SK-N-MC (cell line): ENCODE measurements at regions not wholly inside any gene's neighbourhood (a gene's known extent, or its start where the extent isn't known, plus 50 kb on each side); places are given as distances from the start of the nearest gene placed in this dataset.
"Not testable (repeated sequence)": the region's sequence is repeated elsewhere in the genome, so short reads cannot be mapped to it uniquely, and the experiment has no call there.

ENCODE experiments used
- DNase-seq: peaks from one replicate; pipeline ENCODE4 v3.0.0-alpha.2; 2011; ENCODE audit warnings: low read depth, low spot score
- H3K27ac ChIP-seq: fragments of 200-600 bp; sonication (generic); 2 replicates; pipeline ENCODE4 v1.5.1; 2016; ENCODE audit warnings: mixed run types
- H3K36me3 ChIP-seq: fragments of 200-600 bp; sonication (generic); 2 replicates; pipeline ENCODE4 v1.6.1; 2017; ENCODE audit warnings: antibody characterized with exemption, low read length, mixed read lengths; ENCODE audit not compliant: insufficient read depth
- H3K4me3 ChIP-seq: fragments of 200-600 bp; sonication (generic); 2 replicates; pipeline ENCODE4 v1.5.1; 2016
- H3K9ac ChIP-seq: fragments of 200-600 bp; sonication (generic); 2 replicates; pipeline ENCODE4 v1.8.0; 2017; ENCODE audit warnings: mixed run types, mixed read lengths; ENCODE audit not compliant: insufficient read length
- H3K9me3 ChIP-seq: fragments of 200-600 bp; sonication (generic); 2 replicates; pipeline ENCODE4 v1.6.1; 2017; ENCODE audit warnings: low read depth, mild to moderate bottlenecking, antibody characterized with exemption, low read length, moderate library complexity, mixed read lengths
- EZH2 ChIP-seq: fragments of 200-600 bp; sonication (generic); IDR thresholded peaks from one replicate; pipeline ENCODE4 v1.6.1; 2017; ENCODE audit warnings: antibody characterized with exemption
- FOXP2 ChIP-seq: optimal IDR thresholded peaks from 2 replicates; pipeline ENCODE3; 2011; ENCODE audit warnings: mild to moderate bottlenecking, moderate library complexity; ENCODE audit not compliant: insufficient read depth; ENCODE audit errors: extremely low read length, control extremely low read depth
- POLR2AphosphoS5 ChIP-seq: IDR thresholded peaks from 2 replicates; pipeline ENCODE4 v1.6.1; 2012; ENCODE audit warnings: mild to moderate bottlenecking, low read depth, low read length, borderline replicate concordance

DNA sequence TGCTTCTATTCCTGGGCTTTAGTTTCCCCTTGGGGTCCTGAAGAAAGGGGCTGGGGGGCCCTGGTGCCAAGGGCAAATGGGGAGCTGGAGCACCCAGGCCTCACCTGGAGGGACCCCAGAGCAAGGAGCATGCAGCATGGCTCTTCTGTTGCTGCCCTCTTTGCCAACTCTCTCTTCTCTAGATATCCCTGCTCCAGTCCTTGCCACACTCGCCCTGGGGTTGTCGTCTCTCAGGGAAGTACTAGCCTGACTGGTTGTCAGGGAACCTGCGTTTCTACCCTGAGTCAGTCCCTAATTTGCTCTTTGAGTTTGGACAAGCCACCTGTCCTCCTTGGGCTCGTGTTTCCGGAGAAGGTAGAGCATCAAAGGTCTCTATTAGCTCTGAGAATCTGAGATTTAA lies 63.7 kb upstream of the UBE2Q2 start:
- Histone ChIP-seq H3K9ac (no peak overlapping the region), H3K36me3 (no peaks in the 10 kb centered on the region), H3K27ac (no peak overlapping the region), H3K4me3 (no peak overlapping the region), H3K9me3 (no peaks in the 10 kb centered on the region)
- DNase-seq, result no peak
- no peak for TF ChIP-seq FOXP2
- no peak for TF ChIP-seq POLR2AphosphoS5
- no peak for TF ChIP-seq EZH2

DNA sequence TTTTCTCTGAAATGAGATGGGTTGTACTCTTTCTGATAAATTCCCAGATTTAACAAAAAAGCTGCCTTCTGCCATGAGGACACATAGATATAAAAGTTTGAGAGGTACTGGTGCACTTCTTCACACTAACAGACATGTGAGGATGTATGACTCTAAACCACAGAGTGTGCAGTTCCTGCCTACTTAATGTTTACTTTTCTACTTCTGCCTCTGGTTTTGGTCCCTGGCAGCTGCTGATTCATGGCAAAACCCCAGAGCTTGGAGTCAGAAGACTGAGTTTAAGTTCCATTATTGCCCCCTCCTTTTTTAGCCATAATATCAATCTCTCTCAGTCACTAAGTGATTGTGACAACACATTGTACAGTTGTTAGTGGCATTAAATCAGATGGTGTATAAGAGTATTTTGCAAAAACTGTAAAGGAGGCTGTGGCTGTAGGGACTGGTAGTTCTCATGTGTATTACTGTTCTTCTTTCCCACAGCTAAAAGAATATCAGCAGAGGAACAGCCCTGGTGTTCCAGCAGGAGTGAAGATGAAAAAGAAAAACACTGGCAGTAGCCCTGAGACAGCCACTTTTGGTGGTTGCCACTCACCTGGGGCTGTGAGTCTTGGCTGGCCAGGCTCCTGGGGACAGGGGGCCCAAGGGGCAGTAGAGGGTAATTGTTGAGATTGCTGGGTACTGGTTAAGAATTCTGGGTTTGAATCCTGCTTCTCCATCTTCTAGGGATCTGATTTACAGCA lies 64.4 kb upstream of the CSPG4 start:
- not testable (repeated sequence) for H3K36me3 ChIP-seq, H3K9ac ChIP-seq, H3K4me3 ChIP-seq, H3K9me3 ChIP-seq, DNase-seq, H3K27ac ChIP-seq

DNA sequence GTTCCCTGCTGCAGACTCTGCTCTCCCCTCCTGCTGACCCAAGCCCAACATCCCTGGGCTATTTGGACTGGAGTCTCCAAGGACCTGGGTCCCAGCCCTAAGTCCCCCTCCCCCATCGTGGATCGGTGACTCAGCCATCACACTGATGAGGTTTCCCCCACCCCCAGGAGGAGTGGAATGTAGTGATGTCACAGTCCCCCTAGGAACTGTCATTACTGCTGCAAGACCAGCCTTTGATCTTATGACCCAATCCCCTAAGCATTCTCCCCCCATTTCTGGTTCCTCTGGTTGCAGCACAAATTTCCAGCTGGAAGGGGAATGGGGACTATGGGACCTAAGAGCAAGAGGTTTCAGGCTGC lies 63.4 kb upstream of the CSPG4 start:
- DNase-seq, result no peak
- TF ChIP-seq EZH2, result no peak
- no peak for TF ChIP-seq FOXP2
- TF ChIP-seq POLR2AphosphoS5, result no peak
- Histone ChIP-seq H3K27ac (no peak overlapping the region), H3K9ac (no peak overlapping the region), H3K4me3 (no peak overlapping the region), H3K9me3 (no peaks in the 10 kb centered on the region), H3K36me3 (no peaks in the 10 kb centered on the region)

DNA sequence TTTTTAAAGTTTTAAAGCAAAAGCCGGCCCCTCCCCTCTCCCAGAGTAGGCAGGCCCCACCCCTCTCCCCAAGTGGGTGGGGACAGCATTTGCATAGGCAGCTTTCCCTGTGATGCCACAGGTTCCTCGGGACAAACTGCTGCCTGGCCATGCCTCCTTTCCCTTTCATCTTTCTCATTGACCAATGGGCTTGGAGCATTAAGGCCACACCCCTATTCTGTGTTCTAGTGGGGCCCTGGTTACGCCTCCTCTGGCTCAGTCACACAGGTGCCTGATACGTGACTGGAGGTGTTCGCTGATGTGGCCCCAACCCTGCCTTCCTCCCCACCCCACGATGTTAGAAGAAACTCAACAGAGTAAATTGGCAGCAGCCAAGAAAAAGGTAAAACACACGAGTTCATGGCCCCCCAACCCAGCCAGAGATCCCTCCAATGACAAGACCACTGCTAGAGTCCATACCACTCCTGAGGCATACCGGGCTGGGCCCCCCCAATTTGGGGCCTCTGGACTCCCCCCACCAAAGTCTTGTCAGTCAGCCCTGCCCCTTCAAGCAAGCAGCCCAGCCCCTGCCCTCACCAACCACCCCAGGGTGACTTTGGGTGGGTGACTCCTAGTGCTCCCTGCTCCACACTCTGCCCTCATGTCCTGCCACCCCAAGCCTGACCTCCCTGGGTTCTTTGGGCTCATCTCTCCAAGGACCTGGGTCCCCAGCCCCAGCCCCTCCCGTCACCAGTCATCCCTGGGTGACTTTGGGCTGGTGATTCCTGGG lies 62.8 kb upstream of the CSPG4 start:
- no peak overlapping the region for H3K4me3 ChIP-seq
- H3K36me3 ChIP-seq, result no peaks in the 10 kb centered on the region
- no peak for TF ChIP-seq FOXP2
- no peak for TF ChIP-seq EZH2
- TF ChIP-seq POLR2AphosphoS5, result no peak
- no peak overlapping the region for H3K9ac ChIP-seq
- H3K27ac ChIP-seq, result no peak overlapping the region
- no peak for DNase-seq
- no peaks in the 10 kb centered on the region for H3K9me3 ChIP-seq

DNA sequence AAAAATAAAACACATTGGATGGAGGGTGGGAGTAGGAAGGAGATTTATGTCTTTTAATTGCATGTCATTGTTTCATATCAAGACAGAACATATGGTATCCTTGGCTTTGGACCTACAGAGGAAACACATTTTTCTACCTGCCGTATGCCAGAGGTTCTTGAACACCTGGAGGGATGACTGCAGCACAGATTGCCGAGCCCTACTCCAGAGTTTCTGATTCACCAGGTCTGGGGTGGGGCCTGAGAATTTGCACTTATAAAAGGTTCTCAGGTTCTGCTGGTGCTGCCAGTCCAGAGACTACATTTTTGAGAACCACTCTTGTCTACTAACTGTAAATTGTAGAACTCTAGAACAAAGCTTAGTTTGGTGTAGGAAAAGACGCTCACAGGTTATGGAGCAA lies 61.3 kb upstream of the CSPG4 start:
- not testable (repeated sequence) for H3K4me3 ChIP-seq, DNase-seq, H3K36me3 ChIP-seq, H3K9me3 ChIP-seq, H3K9ac ChIP-seq, H3K27ac ChIP-seq

DNA sequence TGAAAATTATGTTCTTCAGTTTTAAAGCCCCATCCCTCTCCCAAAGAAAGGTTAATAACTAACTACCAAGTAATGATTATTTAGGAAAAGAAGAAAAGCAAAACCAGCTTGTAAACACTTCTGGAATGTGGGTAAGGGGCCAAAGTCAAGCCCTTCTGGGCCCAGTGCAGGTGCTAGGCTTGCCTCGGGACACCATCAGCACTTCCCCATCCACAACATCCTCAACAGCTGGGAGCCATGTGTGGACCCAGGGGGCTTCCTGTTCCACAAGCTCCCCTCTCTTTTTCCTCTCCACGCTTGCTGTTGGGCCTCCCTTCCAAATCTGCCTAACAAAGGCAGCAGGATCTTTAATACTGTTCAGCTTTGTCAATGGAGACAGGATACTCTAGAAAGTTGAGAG lies 58.4 kb upstream of the CSPG4 start:
- H3K27ac ChIP-seq, result peak overlapping the region; percentile 57
- not testable (repeated sequence) for DNase-seq, H3K36me3 ChIP-seq, H3K9me3 ChIP-seq, H3K9ac ChIP-seq
- H3K4me3 ChIP-seq, result 0 out of 2 replicates have a peak overlapping the region, but pooled peaks have one; percentile 30

DNA sequence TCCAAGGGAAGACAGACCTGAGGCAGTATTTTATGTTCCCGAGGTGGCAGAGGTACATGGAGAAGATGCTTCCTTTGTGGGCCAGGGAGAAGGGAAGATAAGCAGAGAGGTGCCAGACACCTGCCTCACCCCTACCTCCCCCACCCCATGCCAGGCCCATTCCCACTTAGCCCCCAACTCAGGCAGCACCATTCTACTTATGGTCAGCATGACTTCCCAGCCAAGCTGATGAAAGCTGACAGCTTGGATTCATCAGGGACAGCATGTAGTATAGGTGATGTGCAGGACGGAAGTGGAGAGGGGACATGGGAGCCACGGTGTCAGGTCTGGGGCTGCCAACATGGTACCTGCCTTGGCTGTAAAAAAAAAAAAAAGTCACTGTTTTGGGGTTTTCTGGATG lies 57.5 kb upstream of the CSPG4 start:
- no peaks in the 10 kb centered on the region for H3K9me3 ChIP-seq
- H3K9ac ChIP-seq, result no peak overlapping the region
- H3K4me3 ChIP-seq, result no peak overlapping the region
- TF ChIP-seq FOXP2, result no peak
- no peak for TF ChIP-seq POLR2AphosphoS5
- no peak for TF ChIP-seq EZH2
- no peaks in the 10 kb centered on the region for H3K36me3 ChIP-seq
- no peak for DNase-seq
- H3K27ac ChIP-seq, result no peak overlapping the region

DNA sequence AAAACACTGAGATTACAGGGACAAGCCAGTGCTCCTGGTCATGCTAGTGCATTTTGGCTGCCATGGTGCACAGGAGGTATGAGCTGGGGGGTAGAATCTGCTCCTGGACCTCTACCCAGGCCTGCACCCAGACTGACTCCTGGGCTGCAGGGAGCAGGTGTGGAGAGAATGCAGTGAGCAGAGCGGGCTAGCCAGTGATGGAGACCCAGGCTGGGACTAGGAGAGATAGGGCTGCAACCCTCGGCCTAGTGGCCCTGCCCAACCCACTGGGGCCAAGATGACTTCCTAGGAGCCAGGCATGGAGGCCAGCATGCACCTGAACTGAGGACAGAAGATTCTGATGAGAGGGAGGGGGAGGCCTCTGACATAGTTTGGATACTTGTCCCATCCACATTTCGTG lies 55.9 kb upstream of the CSPG4 start:
- H3K27ac ChIP-seq, H3K9ac ChIP-seq, H3K4me3 ChIP-seq, DNase-seq, H3K36me3 ChIP-seq, H3K9me3 ChIP-seq: not testable (repeated sequence)

DNA sequence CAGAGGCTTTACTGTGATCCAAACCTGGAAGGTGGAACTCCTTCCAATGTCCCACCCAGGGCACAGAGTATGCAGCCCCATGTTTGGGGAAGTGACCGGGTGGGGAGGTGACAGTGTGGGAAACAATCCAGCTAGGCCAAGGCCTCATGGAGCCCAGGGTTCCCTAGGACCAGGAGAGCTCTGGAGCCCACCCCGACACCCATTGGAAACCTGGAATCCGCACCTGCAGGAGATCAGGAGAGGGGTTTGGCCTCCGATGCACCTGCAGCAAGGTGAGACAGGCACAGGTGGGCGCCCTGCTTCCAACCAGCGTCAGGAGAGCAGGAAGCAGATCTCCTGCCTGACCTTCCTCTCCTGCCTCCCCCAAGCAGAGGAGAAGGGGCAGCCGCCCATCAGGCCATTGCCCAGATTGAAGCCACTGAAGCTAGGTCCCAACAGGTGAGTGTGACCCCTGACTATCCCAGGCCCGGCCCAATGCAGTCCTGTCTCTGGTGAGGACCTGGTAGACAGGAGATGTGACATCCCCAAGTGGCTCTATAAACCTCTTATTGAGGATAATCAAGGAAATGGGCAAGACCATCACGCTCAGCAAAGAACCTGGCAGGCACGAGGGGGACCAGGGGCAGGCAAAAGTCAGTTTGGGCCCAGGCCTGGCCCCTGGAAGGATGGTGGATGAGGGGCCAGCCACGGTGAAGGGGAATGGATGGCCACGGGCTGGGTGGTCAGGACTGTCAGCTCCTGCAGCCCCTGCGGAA lies 53.1 kb upstream of the CSPG4 start:
- H3K9me3 ChIP-seq, H3K27ac ChIP-seq, H3K9ac ChIP-seq, H3K4me3 ChIP-seq, DNase-seq, H3K36me3 ChIP-seq: not testable (repeated sequence)

DNA sequence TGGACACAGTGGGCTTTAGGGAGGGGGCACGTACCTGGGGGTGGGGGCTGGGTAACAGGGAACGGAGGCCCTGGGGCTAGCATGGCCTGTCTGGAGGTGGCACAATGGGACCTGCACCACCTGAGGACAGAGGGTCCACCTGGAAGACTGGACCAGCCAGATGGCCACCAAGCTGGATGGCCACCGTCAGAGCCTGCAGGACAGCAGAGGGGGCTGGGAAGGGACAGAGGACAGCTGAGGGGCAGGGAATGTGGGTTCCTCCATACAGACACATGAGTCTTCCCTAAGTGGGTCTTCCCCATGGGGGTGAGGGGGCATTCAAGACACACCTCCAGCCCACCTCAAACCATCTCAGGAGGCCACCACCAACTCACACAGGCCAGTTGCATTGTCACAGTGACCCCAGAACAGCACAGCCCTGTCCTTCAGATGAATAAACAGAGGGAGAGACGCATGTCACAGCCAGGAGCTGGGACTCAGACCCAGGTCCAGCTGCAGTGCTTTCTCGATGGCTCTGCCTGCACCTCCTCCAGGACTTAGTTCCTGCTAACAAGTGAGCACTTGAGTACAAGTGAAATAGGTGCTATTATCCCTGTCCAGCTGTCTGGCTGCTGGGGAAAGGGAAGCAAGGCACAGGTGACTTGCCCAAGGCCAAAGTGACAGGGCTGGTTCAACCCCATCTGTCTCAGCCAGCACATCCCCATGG lies 52.4 kb upstream of the CSPG4 start:
- H3K36me3 ChIP-seq, H3K27ac ChIP-seq, DNase-seq, H3K9me3 ChIP-seq, H3K4me3 ChIP-seq, H3K9ac ChIP-seq: not testable (repeated sequence)

DNA sequence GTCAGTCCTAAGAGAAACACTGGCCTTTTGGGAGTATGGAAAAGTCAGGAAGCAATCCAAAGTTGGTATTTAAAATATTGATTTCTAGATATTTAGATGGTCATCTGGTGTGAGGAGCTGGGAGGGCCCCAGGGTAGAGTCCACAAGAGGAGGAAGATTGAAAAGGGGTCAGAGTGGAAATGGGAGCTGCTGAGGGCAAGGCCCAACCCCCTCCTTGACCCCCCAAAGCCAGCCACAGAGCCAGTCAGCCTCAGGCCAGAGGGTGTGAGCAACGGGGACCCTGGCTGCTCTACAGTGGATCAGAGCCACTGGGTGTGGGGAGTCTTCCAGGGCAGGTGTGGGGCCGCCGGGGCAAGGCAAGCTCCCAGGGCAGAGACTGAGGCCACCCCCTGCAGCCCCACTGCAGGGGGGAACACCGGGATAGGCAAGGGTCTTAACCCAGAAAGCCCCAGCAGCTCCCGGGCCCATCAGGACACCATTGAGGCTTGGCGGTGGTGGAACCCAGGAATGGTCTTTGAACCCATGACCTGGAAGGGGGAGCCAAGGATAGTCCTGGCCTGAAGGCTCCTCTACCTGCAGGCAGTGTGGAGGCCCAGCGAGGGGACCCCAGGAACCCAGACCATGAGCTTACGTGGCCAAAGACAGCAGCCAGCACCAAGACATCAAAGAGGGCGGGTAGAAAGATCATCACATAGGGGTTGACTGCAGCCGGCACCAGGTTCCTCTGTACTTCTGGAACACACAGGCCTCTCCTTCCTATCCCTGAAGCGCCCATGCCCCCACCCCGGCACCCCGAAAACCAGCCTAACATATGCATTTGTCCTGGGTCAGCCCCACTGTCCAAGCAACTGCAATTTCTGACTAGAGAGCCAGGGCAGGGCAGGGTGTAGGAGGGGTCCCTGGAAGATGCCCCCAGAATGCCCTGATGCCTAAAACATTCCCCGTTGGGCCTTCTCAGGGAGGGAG lies 51.3 kb upstream of the CSPG4 start:
- not testable (repeated sequence) for H3K9ac ChIP-seq, H3K27ac ChIP-seq, H3K4me3 ChIP-seq

More for the DNA sequence above, 51.3 kb upstream of the CSPG4 start:
- DNase-seq, H3K9me3 ChIP-seq, H3K36me3 ChIP-seq: not testable (repeated sequence)
